ENCODE measurements at regions not wholly inside any gene's neighbourhood (a gene's known extent, or its start where the extent isn't known, plus 50 kb on each side); places are given as distances from the start of the nearest gene placed in this dataset.

GRCh38 chr18:25946540-25946939 lies 143.9 kb downstream of the SS18 start:
- Mint-ChIP-seq H3K4me1 (ENCODE audit: unreplicated experiment) (no peaks in the 10 kb centered on the region), H3K36me3 (ENCODE audit: unreplicated experiment) (no peaks in the 10 kb centered on the region), H3K4me3 (ENCODE audit: unreplicated experiment) (no peak overlapping the region), H3K9me3 (ENCODE audit: unreplicated experiment) (no peaks in the 10 kb centered on the region), H3K27me3 (ENCODE audit: unreplicated experiment) (peaks cover 17% of the 10 kb centered on the region), H3K27ac (ENCODE audit: unreplicated experiment) (no peak overlapping the region)
- TF ChIP-seq, protein P1, sequence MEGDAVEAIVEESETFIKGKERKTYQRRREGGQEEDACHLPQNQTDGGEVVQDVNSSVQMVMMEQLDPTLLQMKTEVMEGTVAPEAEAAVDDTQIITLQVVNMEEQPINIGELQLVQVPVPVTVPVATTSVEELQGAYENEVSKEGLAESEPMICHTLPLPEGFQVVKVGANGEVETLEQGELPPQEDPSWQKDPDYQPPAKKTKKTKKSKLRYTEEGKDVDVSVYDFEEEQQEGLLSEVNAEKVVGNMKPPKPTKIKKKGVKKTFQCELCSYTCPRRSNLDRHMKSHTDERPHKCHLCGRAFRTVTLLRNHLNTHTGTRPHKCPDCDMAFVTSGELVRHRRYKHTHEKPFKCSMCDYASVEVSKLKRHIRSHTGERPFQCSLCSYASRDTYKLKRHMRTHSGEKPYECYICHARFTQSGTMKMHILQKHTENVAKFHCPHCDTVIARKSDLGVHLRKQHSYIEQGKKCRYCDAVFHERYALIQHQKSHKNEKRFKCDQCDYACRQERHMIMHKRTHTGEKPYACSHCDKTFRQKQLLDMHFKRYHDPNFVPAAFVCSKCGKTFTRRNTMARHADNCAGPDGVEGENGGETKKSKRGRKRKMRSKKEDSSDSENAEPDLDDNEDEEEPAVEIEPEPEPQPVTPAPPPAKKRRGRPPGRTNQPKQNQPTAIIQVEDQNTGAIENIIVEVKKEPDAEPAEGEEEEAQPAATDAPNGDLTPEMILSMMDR (IDR thresholded peaks at IDR 0.05) = no peak
- DNase-seq (ENCODE audit: extremely low spot score, unreplicated experiment) = no peak

DNA sequence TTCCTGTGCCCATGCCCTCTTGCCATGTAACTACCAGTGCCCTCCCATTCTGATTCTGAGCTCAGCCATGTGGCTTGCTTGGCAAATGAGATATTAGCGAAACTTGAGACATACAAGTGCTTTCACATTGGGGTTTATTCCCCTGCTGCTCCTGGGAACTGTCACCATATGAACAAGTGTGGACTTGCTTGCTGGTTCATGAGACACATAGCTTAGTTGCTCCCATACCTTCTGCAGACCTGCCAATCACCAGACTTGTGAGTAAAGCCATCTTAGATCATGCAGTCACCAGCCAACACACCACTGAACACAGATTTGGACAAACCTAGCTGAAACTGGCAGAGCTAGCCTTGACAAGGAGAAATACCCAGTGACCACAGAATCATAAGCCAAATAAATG lies 155.1 kb downstream of the SS18 start:
- DNase-seq (ENCODE audit: extremely low spot score, unreplicated experiment) = no peak
- Mint-ChIP-seq H3K4me1 (ENCODE audit: unreplicated experiment) (no peaks in the 10 kb centered on the region), H3K4me3 (ENCODE audit: unreplicated experiment) (no peak overlapping the region), H3K27me3 (ENCODE audit: unreplicated experiment) (peaks cover 42% of the 10 kb centered on the region), H3K27ac (ENCODE audit: unreplicated experiment) (no peak overlapping the region), H3K9me3 (ENCODE audit: unreplicated experiment) (no peaks in the 10 kb centered on the region), H3K36me3 (ENCODE audit: unreplicated experiment) (no peaks in the 10 kb centered on the region)
- TF ChIP-seq, protein P1 (IDR thresholded peaks at IDR 0.05) = no peak

DNA sequence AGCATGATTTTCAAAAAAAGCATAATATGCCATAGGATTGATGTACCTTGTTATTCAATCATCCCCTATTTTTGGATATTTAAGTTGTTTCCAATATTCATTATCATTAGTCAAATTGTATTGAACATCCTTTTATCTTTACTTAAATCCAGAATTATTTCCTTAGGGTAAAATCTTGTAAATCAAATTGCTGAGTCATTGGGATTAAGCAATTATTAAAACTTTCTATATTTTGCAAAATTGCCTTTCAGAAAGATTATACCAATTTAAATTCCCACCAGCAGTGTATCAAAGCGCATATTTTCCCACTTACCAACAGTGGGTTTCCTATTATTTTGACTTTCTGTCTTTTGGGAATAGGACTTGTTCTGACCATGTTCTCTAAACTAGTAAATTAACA lies 159.3 kb downstream of the SS18 start:
- no peaks in the 10 kb centered on the region for H3K4me1 Mint-ChIP-seq (ENCODE audit: unreplicated experiment)
- TF ChIP-seq, protein P1 (IDR thresholded peaks at IDR 0.05) = no peak
- H3K4me3 Mint-ChIP-seq (ENCODE audit: unreplicated experiment) = no peak overlapping the region
- H3K27ac Mint-ChIP-seq (ENCODE audit: unreplicated experiment) = no peak overlapping the region
- H3K27me3 Mint-ChIP-seq (ENCODE audit: unreplicated experiment) = peaks cover 19% of the 10 kb centered on the region
- DNase-seq (ENCODE audit: extremely low spot score, unreplicated experiment) = no peak
- no peaks in the 10 kb centered on the region for H3K36me3 Mint-ChIP-seq (ENCODE audit: unreplicated experiment)
- no peaks in the 10 kb centered on the region for H3K9me3 Mint-ChIP-seq (ENCODE audit: unreplicated experiment)

- Mint-ChIP-seq H3K27ac (ENCODE audit: unreplicated experiment) (no peak overlapping the region), H3K9me3 (ENCODE audit: unreplicated experiment) (no peaks in the 10 kb centered on the region), H3K4me3 (ENCODE audit: unreplicated experiment) (no peak overlapping the region), H3K27me3 (ENCODE audit: unreplicated experiment) (peaks cover 17% of the 10 kb centered on the region), H3K4me1 (ENCODE audit: unreplicated experiment) (no peaks in the 10 kb centered on the region), H3K36me3 (ENCODE audit: unreplicated experiment) (no peaks in the 10 kb centered on the region)
- DNase-seq (ENCODE audit: extremely low spot score, unreplicated experiment) = no peak
- TF ChIP-seq, protein P1 (IDR thresholded peaks at IDR 0.05) = no peak
Observed at GRCh38 chr18:25929787-25930186, 160.6 kb downstream of the SS18 start.

DNA sequence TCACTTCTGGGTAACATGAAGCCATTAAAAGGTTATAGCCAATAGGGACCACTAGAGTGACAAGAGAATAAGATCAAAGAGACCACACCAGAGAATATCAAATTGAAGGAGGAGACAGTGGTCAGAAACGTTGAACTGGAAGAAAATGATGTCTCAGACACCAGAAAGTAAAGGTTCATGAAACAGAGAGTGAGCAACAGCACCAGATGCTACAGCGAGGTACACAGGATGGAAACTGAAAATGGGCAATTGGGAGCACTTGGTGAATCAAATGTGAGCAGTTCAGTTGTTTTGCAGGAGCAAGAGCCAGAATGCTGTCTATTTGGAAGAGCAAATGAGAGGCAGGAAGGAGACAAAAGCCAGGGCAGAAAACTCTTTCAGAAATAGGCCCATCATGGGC lies 162.6 kb downstream of the SS18 start:
- no peaks in the 10 kb centered on the region for H3K9me3 Mint-ChIP-seq (ENCODE audit: unreplicated experiment)
- no peak for DNase-seq (ENCODE audit: extremely low spot score, unreplicated experiment)
- no peak overlapping the region for H3K4me3 Mint-ChIP-seq (ENCODE audit: unreplicated experiment)
- no peak overlapping the region for H3K27ac Mint-ChIP-seq (ENCODE audit: unreplicated experiment)
- TF ChIP-seq, protein P1 (IDR thresholded peaks at IDR 0.05) = no peak
- peaks cover 11% of the 10 kb centered on the region for H3K27me3 Mint-ChIP-seq (ENCODE audit: unreplicated experiment)
- no peaks in the 10 kb centered on the region for H3K4me1 Mint-ChIP-seq (ENCODE audit: unreplicated experiment)
- H3K36me3 Mint-ChIP-seq (ENCODE audit: unreplicated experiment) = no peaks in the 10 kb centered on the region

Measured in osteocyte (in vitro differentiated cells).